ENCODE measurements at regions not wholly inside any gene's neighbourhood (a gene's known extent, or its start where the extent isn't known, plus 50 kb on each side); places are given as distances from the start of the nearest gene placed in this dataset.

GRCh38 chr2:6224267-6224666 lies 532.1 kb downstream of the SOX11 start:
- TF ChIP-seq CTCF (IDR thresholded peaks at IDR 0.05) (no peak), POLR2A (IDR thresholded peaks at IDR 0.05) (no peak)
- H3K4me3 ChIP-seq, result no peak overlapping the region
- H3K27me3 ChIP-seq, result no peaks in the 10 kb centered on the region
- no peaks in the 10 kb centered on the region for H3K4me1 ChIP-seq
- no peaks in the 10 kb centered on the region for H3K9me3 ChIP-seq
- DNase-seq, result peak in 2 of 3 donors; percentile 52 to 54
- no peaks in the 10 kb centered on the region for H3K36me3 ChIP-seq
- no peak overlapping the region for H3K27ac ChIP-seq

DNA sequence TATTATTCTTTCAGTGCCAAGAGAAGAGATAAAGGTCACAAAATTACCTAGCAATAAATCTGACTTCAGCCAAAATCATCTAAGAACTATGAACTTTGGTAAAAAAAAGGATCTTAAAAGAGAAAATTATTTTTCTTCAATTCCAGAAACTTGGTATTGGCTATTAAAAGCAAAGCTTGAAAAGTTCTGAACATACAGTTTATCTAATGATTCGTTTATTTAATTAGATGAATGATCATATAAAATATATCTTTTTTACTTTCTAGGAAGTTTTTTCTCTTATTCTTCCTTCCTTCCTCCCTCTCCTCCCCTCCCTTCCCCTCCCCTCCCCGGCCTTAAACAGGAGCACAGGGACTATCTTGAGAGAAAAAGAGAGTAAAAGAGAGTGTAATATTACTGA lies 536.1 kb downstream of the SOX11 start:
- Histone ChIP-seq H3K4me1 (no peaks in the 10 kb centered on the region), H3K4me3 (no peak overlapping the region), H3K27ac (no peak overlapping the region), H3K27me3 (no peaks in the 10 kb centered on the region), H3K9me3 (no peaks in the 10 kb centered on the region), H3K36me3 (no peaks in the 10 kb centered on the region)
- DNase-seq, result no peak
- TF ChIP-seq CTCF (IDR thresholded peaks at IDR 0.05) (no peak), POLR2A (IDR thresholded peaks at IDR 0.05) (no peak)

GRCh38 chr2:6231166-6231565 lies 539.0 kb downstream of the SOX11 start:
- H3K36me3 ChIP-seq, result no peaks in the 10 kb centered on the region
- H3K27me3 ChIP-seq, result no peaks in the 10 kb centered on the region
- DNase-seq, result no peak
- H3K4me1 ChIP-seq, result no peaks in the 10 kb centered on the region
- no peak overlapping the region for H3K4me3 ChIP-seq
- H3K9me3 ChIP-seq, result no peaks in the 10 kb centered on the region
- H3K27ac ChIP-seq, result no peak overlapping the region
- no peak for TF ChIP-seq CTCF (IDR thresholded peaks at IDR 0.05)
- no peak for TF ChIP-seq POLR2A (IDR thresholded peaks at IDR 0.05)

GRCh38 chr2:6233993-6234392 lies 541.8 kb downstream of the SOX11 start:
- H3K4me3 ChIP-seq, result no peak overlapping the region
- H3K36me3 ChIP-seq, result no peaks in the 10 kb centered on the region
- H3K4me1 ChIP-seq, result no peaks in the 10 kb centered on the region
- DNase-seq, result no peak
- no peaks in the 10 kb centered on the region for H3K27me3 ChIP-seq
- no peak for TF ChIP-seq CTCF (IDR thresholded peaks at IDR 0.05)
- TF ChIP-seq POLR2A (IDR thresholded peaks at IDR 0.05), result no peak
- no peaks in the 10 kb centered on the region for H3K9me3 ChIP-seq
- H3K27ac ChIP-seq, result no peak overlapping the region

DNA sequence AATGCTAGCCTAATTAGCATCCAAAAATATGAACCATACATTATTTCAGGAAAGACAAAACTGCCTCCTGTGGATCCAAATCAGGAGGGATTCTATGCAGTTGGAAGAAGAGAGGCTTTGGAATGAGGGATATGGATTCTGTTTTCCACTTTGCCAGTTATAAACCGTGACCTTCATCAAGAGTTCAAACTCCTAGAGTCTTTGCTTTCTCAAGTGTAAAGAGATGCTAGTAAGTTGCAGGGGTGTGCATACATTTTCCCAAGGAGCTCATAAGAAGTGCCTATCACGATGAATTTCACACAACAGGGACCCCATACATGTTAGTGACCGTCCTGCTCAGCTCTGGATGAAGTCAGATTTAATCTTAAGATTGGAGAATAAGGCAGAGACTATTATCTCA lies 542.5 kb downstream of the SOX11 start:
- no peaks in the 10 kb centered on the region for H3K4me1 ChIP-seq
- no peak overlapping the region for H3K27ac ChIP-seq
- no peaks in the 10 kb centered on the region for H3K27me3 ChIP-seq
- no peak for DNase-seq
- no peak overlapping the region for H3K4me3 ChIP-seq
- H3K9me3 ChIP-seq, result no peaks in the 10 kb centered on the region
- H3K36me3 ChIP-seq, result no peaks in the 10 kb centered on the region
- TF ChIP-seq POLR2A (IDR thresholded peaks at IDR 0.05) (no peak), CTCF (IDR thresholded peaks at IDR 0.05) (no peak)

DNA sequence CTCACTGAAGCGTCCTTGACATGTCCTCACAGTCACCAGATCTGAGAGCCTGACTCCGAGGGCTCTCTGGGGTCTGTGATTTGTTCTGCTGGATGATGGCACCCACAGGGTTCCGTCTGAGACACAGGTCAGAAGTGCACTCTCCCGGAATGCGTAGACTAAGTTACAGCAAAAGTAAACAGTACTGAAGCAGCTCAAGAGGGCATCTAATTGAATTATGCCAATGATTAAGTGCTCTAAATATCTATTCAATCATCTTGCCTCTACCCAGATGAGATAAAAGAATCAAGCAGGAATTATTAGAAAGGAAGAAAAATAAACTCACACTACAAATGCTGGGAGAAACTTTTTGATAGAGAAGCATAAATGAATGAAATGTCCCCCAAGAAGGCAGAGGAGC lies 544.1 kb downstream of the SOX11 start:
- TF ChIP-seq POLR2A (IDR thresholded peaks at IDR 0.05) (no peak), CTCF (IDR thresholded peaks at IDR 0.05) (no peak)
- DNase-seq, result no peak
- Histone ChIP-seq H3K9me3 (no peaks in the 10 kb centered on the region), H3K4me3 (no peak overlapping the region), H3K27ac (no peak overlapping the region), H3K27me3 (no peaks in the 10 kb centered on the region), H3K36me3 (no peaks in the 10 kb centered on the region), H3K4me1 (no peaks in the 10 kb centered on the region)

Data from Peyer's patch (tissue), 4 donors.